SK-N-MC (cell line): ENCODE measurements at regions not wholly inside any gene's neighbourhood (a gene's known extent, or its start where the extent isn't known, plus 50 kb on each side); places are given as distances from the start of the nearest gene placed in this dataset.

Experiments
- DNase-seq: peaks from one replicate; pipeline ENCODE4 v3.0.0-alpha.2; 2011; ENCODE audit warnings: low read depth, low spot score
- H3K27ac ChIP-seq: fragments of 200-600 bp; sonication (generic); 2 replicates; pipeline ENCODE4 v1.5.1; 2016; ENCODE audit warnings: mixed run types
- H3K36me3 ChIP-seq: fragments of 200-600 bp; sonication (generic); 2 replicates; pipeline ENCODE4 v1.6.1; 2017; ENCODE audit warnings: antibody characterized with exemption, low read length, mixed read lengths; ENCODE audit not compliant: insufficient read depth
- H3K4me3 ChIP-seq: fragments of 200-600 bp; sonication (generic); 2 replicates; pipeline ENCODE4 v1.5.1; 2016
- H3K9ac ChIP-seq: fragments of 200-600 bp; sonication (generic); 2 replicates; pipeline ENCODE4 v1.8.0; 2017; ENCODE audit warnings: mixed run types, mixed read lengths; ENCODE audit not compliant: insufficient read length
- H3K9me3 ChIP-seq: fragments of 200-600 bp; sonication (generic); 2 replicates; pipeline ENCODE4 v1.6.1; 2017; ENCODE audit warnings: low read depth, mild to moderate bottlenecking, antibody characterized with exemption, low read length, moderate library complexity, mixed read lengths
- EZH2 ChIP-seq: fragments of 200-600 bp; sonication (generic); IDR thresholded peaks from one replicate; pipeline ENCODE4 v1.6.1; 2017; ENCODE audit warnings: antibody characterized with exemption
- FOXP2 ChIP-seq: optimal IDR thresholded peaks from 2 replicates; pipeline ENCODE3; 2011; ENCODE audit warnings: mild to moderate bottlenecking, moderate library complexity; ENCODE audit not compliant: insufficient read depth; ENCODE audit errors: extremely low read length, control extremely low read depth
- POLR2AphosphoS5 ChIP-seq: IDR thresholded peaks from 2 replicates; pipeline ENCODE4 v1.6.1; 2012; ENCODE audit warnings: mild to moderate bottlenecking, low read depth, low read length, borderline replicate concordance

DNA sequence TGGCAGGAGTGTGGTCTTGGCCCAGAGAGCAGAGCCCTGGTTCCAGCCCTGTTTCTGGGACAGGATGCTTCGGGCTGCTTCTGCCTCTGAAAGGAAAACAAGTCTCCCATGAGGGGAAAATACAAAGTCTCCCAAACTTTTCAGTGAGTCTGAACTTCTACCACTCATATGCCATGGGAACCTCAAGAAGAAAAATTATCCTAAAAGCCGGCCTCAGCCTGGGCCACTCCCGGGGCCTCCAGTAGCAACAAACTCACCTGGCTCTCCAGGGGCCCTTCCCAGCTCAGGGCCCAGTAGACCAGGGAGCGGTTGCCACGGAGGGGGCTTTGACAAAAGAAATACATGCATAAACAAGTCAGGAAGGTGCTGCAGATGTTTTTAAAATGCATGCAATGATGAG lies 289.2 kb upstream of the HDAC4 start:
- H3K27ac ChIP-seq: no peak overlapping the region
- no peaks in the 10 kb centered on the region for H3K9me3 ChIP-seq
- no peaks in the 10 kb centered on the region for H3K36me3 ChIP-seq
- no peak overlapping the region for H3K4me3 ChIP-seq
- DNase-seq: no peak
- TF ChIP-seq EZH2: no peak
- TF ChIP-seq FOXP2: no peak
- TF ChIP-seq POLR2AphosphoS5: no peak
- H3K9ac ChIP-seq: no peak overlapping the region

GRCh38 chr2:239689410-239689809 lies 288.6 kb upstream of the HDAC4 start:
- no peak overlapping the region for H3K27ac ChIP-seq
- H3K9me3 ChIP-seq: no peaks in the 10 kb centered on the region
- DNase-seq: no peak
- H3K4me3 ChIP-seq: no peak overlapping the region
- H3K36me3 ChIP-seq: no peaks in the 10 kb centered on the region
- H3K9ac ChIP-seq: no peak overlapping the region
- no peak for TF ChIP-seq FOXP2

DNA sequence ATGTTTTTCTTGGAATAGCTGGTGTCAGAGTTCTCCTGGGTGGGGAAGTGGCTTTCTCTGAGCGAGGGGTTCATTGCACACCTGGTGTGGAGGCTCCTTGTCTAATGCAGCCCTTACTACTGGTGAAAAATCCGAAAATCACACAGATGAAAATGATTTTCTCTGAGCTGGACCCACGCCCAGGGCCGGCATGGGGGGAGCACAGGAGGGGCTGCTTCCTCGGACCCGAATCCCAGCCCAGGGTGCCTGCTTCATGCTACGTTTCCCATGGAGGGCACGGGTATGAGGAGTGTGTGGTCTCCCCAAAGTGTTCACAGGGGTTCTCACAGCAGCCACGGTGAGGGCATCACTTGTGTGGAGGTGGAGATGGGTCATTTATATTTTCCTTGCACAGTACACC lies 288.0 kb upstream of the HDAC4 start:
- H3K27ac ChIP-seq: no peak overlapping the region
- TF ChIP-seq POLR2AphosphoS5 (no peak), EZH2 (no peak), FOXP2 (no peak)
- no peak for DNase-seq
- no peak overlapping the region for H3K9ac ChIP-seq
- no peak overlapping the region for H3K4me3 ChIP-seq
- no peaks in the 10 kb centered on the region for H3K9me3 ChIP-seq
- H3K36me3 ChIP-seq: no peaks in the 10 kb centered on the region

- no peaks in the 10 kb centered on the region for H3K9me3 ChIP-seq
- H3K27ac ChIP-seq: no peak overlapping the region
- no peaks in the 10 kb centered on the region for H3K36me3 ChIP-seq
- TF ChIP-seq EZH2: no peak
- no peak for TF ChIP-seq POLR2AphosphoS5
- no peak for TF ChIP-seq FOXP2
- H3K4me3 ChIP-seq: no peak overlapping the region
- H3K9ac ChIP-seq: no peak overlapping the region
- DNase-seq: no peak
These were observed 287.4 kb upstream of the HDAC4 start for GRCh38 chr2:239688122-239688681.

DNA sequence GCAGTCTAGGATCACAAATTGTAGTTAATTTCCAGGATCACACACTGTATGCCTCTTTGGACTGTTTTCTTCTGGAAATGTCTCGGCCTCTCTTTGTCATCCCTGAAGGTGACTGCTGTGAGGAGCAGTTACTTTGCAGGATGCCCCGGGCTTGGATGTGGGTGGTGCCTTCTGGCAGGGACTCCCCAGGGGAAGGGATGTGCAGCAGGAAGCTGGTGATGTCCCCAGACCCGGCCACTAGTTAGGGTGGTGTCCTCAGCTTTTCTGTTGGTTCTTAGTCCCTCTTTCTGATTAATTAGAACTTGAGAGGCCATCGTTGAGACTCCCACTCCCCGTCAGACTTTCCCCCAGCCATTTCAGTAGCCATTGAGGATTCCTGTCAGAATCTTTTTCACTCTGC lies 286.6 kb upstream of the HDAC4 start:
- Histone ChIP-seq H3K9ac (no peak overlapping the region), H3K36me3 (no peaks in the 10 kb centered on the region), H3K9me3 (no peaks in the 10 kb centered on the region), H3K4me3 (no peak overlapping the region), H3K27ac (no peak overlapping the region)
- DNase-seq: no peak
- no peak for TF ChIP-seq EZH2
- TF ChIP-seq POLR2AphosphoS5: no peak
- TF ChIP-seq FOXP2: no peak

GRCh38 chr2:239685965-239686364 lies 285.1 kb upstream of the HDAC4 start:
- Histone ChIP-seq H3K9me3 (no peaks in the 10 kb centered on the region), H3K27ac (no peak overlapping the region), H3K4me3 (no peak overlapping the region), H3K36me3 (no peaks in the 10 kb centered on the region), H3K9ac (no peak overlapping the region)
- DNase-seq: no peak
- TF ChIP-seq POLR2AphosphoS5 (no peak), FOXP2 (no peak), EZH2 (no peak)

DNA sequence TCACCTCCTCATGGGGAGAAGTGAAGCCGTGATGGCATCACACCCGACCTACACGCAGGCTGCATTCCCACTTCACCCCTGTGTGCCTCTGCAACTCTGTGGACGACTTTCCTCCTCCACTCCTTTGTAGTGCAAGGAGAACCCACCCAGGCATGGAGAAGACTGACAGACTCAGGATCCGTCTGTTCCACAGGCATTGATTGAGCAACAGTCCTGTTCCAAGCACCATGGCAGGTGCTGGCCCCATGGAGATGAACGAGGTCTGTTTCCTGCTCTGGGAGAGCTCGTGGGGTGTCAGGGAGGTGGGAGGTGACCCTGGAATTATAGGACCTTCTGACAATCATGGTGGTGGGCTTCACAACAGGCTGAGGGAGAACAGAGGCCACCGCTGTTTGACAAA lies 284.7 kb upstream of the HDAC4 start:
- H3K27ac ChIP-seq: no peak overlapping the region
- DNase-seq: no peak
- no peak overlapping the region for H3K9ac ChIP-seq
- no peak for TF ChIP-seq POLR2AphosphoS5
- no peak for TF ChIP-seq EZH2
- no peak for TF ChIP-seq FOXP2
- no peaks in the 10 kb centered on the region for H3K9me3 ChIP-seq
- no peak overlapping the region for H3K4me3 ChIP-seq
- H3K36me3 ChIP-seq: no peaks in the 10 kb centered on the region

DNA sequence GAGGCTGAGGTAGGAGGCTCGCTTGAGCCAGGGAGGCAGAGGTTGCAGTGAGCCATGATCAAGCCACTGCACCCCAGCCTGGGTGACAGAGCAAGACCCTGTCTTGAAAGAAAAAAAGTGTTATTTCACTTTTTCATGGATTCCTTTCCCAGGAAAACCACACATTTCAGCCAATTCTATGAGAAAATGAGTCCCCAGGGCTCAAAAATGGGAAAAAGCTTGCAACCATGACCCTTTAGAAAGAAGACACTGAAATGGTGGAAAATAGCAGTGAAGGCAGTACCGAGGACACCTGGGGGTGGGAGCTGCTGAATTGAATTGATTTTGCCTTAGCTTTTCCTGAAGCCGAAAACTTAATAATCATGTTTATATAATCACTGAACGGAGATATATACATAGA lies 284.2 kb upstream of the HDAC4 start:
- Histone ChIP-seq H3K9ac (no peak overlapping the region), H3K9me3 (no peaks in the 10 kb centered on the region), H3K4me3 (no peak overlapping the region), H3K27ac (no peak overlapping the region), H3K36me3 (no peaks in the 10 kb centered on the region)
- TF ChIP-seq EZH2: no peak
- DNase-seq: no peak

- DNase-seq: no peak
- Histone ChIP-seq H3K9ac (no peak overlapping the region), H3K27ac (no peak overlapping the region), H3K4me3 (no peak overlapping the region), H3K9me3 (no peaks in the 10 kb centered on the region), H3K36me3 (no peaks in the 10 kb centered on the region)
- no peak for TF ChIP-seq POLR2AphosphoS5
These were observed 283.5 kb upstream of the HDAC4 start for GRCh38 chr2:239684271-239684810.

DNA sequence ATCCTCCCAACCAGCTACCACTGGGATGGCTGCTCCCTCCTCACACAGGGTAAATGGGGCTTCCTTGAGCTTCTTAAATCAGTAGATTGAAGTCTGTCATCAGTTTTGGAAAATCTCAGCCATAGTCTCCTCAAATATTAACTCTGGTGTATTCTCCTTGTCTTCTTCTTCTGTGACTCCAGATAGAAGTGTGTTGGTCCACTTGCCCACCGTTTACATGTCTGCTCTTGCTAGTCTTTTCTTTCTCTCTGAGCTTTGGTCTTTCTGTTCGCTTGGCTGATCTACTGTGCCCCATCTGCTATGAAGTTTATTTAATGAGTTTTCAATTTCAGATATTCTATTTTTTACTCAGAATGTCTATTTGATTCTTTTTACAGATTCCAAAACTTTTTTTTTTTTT lies 281.7 kb upstream of the HDAC4 start:
- no peaks in the 10 kb centered on the region for H3K36me3 ChIP-seq
- no peak overlapping the region for H3K4me3 ChIP-seq
- no peak overlapping the region for H3K27ac ChIP-seq
- H3K9ac ChIP-seq: no peak overlapping the region
- no peaks in the 10 kb centered on the region for H3K9me3 ChIP-seq
- DNase-seq: no peak
- no peak for TF ChIP-seq FOXP2
- no peak for TF ChIP-seq EZH2
- TF ChIP-seq POLR2AphosphoS5: no peak
